Adrenal gland (tissue), 9 donors: ENCODE measurements at regions not wholly inside any gene's neighbourhood (a gene's known extent, or its start where the extent isn't known, plus 50 kb on each side); places are given as distances from the start of the nearest gene placed in this dataset.

Experiments used
- DNase-seq, 7 donors: peaks; one replicate each; pipeline ENCODE4 v3.0.0-alpha.2; 2019 to 2020
- H3K27ac ChIP-seq, 5 donors: fragments of 200-600 bp; sonication (generic) in 4 of 5; 1 replicate in 3 of 5; 2 replicates in 2 of 5; pipeline versions ENCODE4 v1.5.1 to v1.8.0; 2016 to 2020; ENCODE audit warnings: mild to moderate bottlenecking in 1 of 5
- H3K27me3 ChIP-seq: fragments of 200-600 bp; 2 replicates; pipeline ENCODE4 v1.8.0; 2021
- H3K36me3 ChIP-seq, 2 donors: fragments of 200-600 bp; replicated peaks in 1 of 2; 1 replicate in 1 of 2; 2 replicates in 1 of 2; pipeline versions ENCODE4 v1.5.1 to v1.8.0; 2018 to 2022
- H3K4me1 ChIP-seq, 2 donors: fragments of 200-600 bp; replicated peaks in 1 of 2; 1 replicate in 1 of 2; 2 replicates in 1 of 2; pipeline versions ENCODE4 v1.5.1 to v1.8.0; 2018 to 2021
- H3K4me3 ChIP-seq, 4 donors: fragments of 200-600 bp; sonication (generic) in 3 of 4; one replicate each; pipeline ENCODE4 v1.5.1; 2016 to 2018
- H3K9me3 ChIP-seq, 3 donors: fragments of 200-600 bp; sonication (generic) in 1 of 3; replicated peaks in 1 of 3; 1 replicate in 2 of 3; 2 replicates in 1 of 3; pipeline versions ENCODE4 v1.5.1 to v1.8.0; 2016 to 2021
- POLR2A ChIP-seq, 2 donors: fragments of 450-650 bp; IDR thresholded peaks; one replicate each; pipeline ENCODE4 v1.6.1; 2017; ENCODE audit warnings: antibody characterized with exemption in 2 of 2, mild to moderate bottlenecking in 2 of 2, moderate library complexity in 1 of 2
- WGBS, 4 donors: extraction: QIAGEN DNeasy Blood & Tissue Kit in 2 of 4; methylation state at CpG; one replicate each; pipeline versions ENCODE4 v1.1.5 to v1.1.7; 2013 to 2017; 5-methylcytosine and 5-hydroxymethylcytosine counted together
- intact Hi-C, 2 donors: fragments of 100-400 bp; cut with DNase I; formaldehyde crosslinking; loops; one replicate each; pipeline versions ENCODE4 v1.14.1 to v1.15.0; 2022 to 2023
- TF ChIP-seq, protein P1 (sequence below), 6 experiments: fragments of 450-650 bp in 4 of 6; fragments of 200-600 bp in 2 of 6; sonication (generic) in 1 of 6; IDR thresholded peaks; 1 replicate in 5 of 6; 2 replicates in 1 of 6; pipeline versions ENCODE4 v1.5.1 to v1.8.0; 2016 to 2021; ENCODE audit warnings: antibody characterized with exemption in 6 of 6, mild to moderate bottlenecking in 2 of 6, moderate library complexity in 1 of 6
- donor health status: healthy with polysubstance abuse.
- donor health status: Bipolar disorder and iron deficiency.
- donor health status: DM: yes; HTN: yes; CAD: no.
- donor health status: DM: no; HTN: no; CAD: no.
- donor health status: DM: no; HTN: no; CAD: no.

DNA sequence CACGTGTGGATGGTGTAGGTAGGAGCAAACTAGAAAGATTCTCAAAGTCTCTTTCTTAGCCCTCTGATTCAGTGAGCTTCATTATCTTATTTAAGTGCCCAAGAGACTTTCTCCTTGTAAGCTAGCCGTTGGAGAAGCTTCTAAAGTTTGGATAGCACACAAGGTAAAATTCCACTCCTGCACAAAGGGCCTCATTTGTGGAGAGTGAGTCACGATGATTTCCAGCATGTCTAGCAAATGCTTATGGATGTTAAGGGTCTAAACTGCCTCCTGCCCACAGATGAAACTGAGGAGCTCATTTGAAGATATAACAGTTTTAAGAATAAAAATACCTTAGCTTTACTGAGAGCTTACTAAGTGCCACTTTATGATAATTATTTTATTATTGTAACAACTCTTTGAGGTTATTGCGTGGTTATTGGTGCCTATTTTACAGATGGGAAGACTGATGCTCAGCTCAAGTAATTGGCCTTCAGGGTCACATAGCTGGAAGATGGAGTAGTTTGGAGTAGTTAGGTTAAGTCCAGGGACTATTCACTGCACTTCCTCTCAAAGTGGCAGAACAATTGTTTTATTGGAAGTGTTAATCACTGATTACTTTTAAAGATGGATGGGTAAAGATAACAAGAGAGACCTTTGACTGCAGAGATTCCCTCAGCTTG lies 78.7 kb upstream of the HIF1A start:
- peaks cover 0 to 27% of the 10 kb centered on the region in 2 donors for H3K4me1 ChIP-seq
- no peaks in the 10 kb centered on the region for H3K9me3 ChIP-seq
- no peaks in the 10 kb centered on the region for H3K27me3 ChIP-seq
- WGBS, 4 donors: 57 to 76% (median 63%) methylated on average over 4 of the region's 4 CpGs
- DNase-seq: no peak
- H3K4me3 ChIP-seq: no peak overlapping the region
- intact Hi-C loops: no loop called here
- H3K36me3 ChIP-seq: no peaks in the 10 kb centered on the region
- H3K27ac ChIP-seq: peak overlapping the region in 4 of 5 donors; percentile 41 to 76 (median 56)
- TF ChIP-seq, protein P1, sequence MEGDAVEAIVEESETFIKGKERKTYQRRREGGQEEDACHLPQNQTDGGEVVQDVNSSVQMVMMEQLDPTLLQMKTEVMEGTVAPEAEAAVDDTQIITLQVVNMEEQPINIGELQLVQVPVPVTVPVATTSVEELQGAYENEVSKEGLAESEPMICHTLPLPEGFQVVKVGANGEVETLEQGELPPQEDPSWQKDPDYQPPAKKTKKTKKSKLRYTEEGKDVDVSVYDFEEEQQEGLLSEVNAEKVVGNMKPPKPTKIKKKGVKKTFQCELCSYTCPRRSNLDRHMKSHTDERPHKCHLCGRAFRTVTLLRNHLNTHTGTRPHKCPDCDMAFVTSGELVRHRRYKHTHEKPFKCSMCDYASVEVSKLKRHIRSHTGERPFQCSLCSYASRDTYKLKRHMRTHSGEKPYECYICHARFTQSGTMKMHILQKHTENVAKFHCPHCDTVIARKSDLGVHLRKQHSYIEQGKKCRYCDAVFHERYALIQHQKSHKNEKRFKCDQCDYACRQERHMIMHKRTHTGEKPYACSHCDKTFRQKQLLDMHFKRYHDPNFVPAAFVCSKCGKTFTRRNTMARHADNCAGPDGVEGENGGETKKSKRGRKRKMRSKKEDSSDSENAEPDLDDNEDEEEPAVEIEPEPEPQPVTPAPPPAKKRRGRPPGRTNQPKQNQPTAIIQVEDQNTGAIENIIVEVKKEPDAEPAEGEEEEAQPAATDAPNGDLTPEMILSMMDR (IDR thresholded peaks at IDR 0.05): no peak
- no peak for TF ChIP-seq POLR2A (IDR thresholded peaks at IDR 0.05)

DNA sequence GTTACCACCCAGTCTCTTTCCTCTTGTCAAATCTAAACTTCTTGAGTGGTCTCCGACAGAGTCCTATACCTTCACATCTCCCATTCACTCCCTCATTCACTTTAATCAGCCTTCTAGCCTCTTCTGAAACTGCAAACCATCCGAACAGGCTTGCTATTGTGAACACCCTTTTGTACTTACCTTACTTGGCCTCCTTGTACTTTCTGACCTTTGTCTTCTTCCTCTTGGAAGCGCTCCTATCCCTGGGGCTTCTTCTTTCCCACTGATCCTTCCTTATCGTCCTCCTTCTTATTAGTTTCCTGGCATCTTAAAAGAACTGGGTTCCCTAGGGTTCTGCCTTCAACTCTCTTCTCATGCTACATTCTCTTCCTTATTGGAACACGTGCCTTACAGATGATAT lies 76.9 kb upstream of the HIF1A start:
- Histone ChIP-seq H3K27ac (no peak overlapping the region), H3K36me3 (no peaks in the 10 kb centered on the region), H3K4me3 (no peak overlapping the region), H3K4me1 (peaks cover 0 to 27% of the 10 kb centered on the region in 2 donors), H3K9me3 (no peaks in the 10 kb centered on the region), H3K27me3 (no peaks in the 10 kb centered on the region)
- intact Hi-C loops: no loop called here
- 87 to 93% (median 89%) methylated on average over 5 of the region's 5 CpGs for WGBS, 4 donors
- no peak for DNase-seq
- TF ChIP-seq, protein P1 (IDR thresholded peaks at IDR 0.05): no peak
- TF ChIP-seq POLR2A (IDR thresholded peaks at IDR 0.05): no peak

DNA sequence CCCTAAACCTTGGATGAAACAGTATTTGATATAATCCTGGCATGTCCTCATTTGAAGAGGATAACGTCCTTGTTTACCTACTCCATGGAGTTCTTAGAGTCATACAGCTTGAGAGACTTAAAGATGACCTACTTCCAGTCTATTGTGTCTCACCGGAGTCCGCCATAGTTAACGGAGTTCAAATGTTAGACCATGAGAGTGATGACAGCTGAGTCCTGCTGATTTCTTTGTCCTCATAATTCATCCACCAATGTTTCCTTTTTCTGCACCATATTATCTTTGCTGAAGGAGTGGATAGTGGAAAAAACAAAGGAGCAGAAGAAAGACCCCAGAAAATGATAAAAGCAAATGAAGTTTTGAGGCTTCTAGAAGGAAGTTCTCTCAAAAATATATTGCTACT lies 75.8 kb upstream of the HIF1A start:
- Histone ChIP-seq H3K27me3 (no peaks in the 10 kb centered on the region), H3K9me3 (no peaks in the 10 kb centered on the region), H3K27ac (no peak overlapping the region), H3K4me3 (no peak overlapping the region), H3K4me1 (peaks cover 0 to 27% of the 10 kb centered on the region in 2 donors), H3K36me3 (no peaks in the 10 kb centered on the region)
- TF ChIP-seq, protein P1 (IDR thresholded peaks at IDR 0.05): no peak
- TF ChIP-seq POLR2A (IDR thresholded peaks at IDR 0.05): no peak
- no peak for DNase-seq
- WGBS, 4 donors: 89 to 95% (median 94%) methylated on average over 4 of the region's 4 CpGs
- intact Hi-C loops: no loop called here

DNA sequence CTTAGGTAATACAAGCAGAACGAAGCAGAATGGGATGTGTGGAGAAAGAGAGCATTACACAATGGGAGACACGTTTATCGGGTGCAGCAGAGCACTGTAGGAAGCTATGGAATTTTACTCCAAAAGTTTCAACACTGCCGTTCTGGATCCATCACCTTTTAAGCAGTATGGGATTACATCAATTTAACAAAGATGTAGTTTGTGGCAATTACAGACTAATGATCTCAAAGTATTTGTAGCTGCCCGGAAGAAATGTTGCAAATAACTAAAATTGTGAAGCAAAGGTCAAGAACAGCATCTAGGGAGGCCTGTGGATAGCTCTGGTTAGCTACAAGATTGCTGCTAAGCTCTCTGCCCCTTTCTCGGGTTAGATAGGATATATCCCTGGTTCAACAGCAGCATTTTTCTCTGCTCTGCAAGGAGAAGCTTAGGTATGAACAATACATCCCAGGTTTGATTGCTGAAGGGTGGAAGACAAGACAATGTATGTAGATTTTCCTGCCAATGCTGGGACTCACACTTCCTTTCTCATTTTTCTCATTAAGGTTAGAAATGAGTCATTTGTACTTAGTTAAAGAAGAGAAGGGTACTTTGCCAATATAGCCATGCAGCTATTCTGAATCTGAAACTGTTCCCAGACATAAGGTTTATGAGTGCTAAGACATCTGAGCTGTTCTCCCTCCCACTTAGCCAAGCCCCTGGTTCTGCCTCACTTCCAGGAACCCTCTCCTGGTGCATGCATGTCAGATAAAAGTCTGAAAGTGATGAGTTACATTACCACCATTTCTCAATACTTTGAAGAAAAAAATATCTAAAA lies 75.0 kb upstream of the HIF1A start:
- TF ChIP-seq, protein P1 (IDR thresholded peaks at IDR 0.05): no peak
- TF ChIP-seq POLR2A (IDR thresholded peaks at IDR 0.05): no peak
- Histone ChIP-seq H3K9me3 (no peaks in the 10 kb centered on the region), H3K4me3 (no peak overlapping the region), H3K27me3 (no peaks in the 10 kb centered on the region), H3K4me1 (peaks cover 0 to 27% of the 10 kb centered on the region in 2 donors), H3K36me3 (no peaks in the 10 kb centered on the region), H3K27ac (peak overlapping the region; percentile 9 to 80 (median 17))
- 65 to 72% (median 68%) methylated on average over 6 of the region's 6 CpGs for WGBS, 4 donors
- intact Hi-C loops: no loop called here
- peak in 5 of 7 donors; percentile 32 to 88 (median 72) for DNase-seq
